Vagina (tissue), 2 donors: ENCODE measurements at regions not wholly inside any gene's neighbourhood (a gene's known extent, or its start where the extent isn't known, plus 50 kb on each side); places are given as distances from the start of the nearest gene placed in this dataset.
"Not testable (repeated sequence)": the region's sequence is repeated elsewhere in the genome, so short reads cannot be mapped to it uniquely, and the experiment has no call there.

Source experiments
- DNase-seq, 2 donors: peaks; one replicate each; pipeline ENCODE4 v3.0.0-alpha.2; 2017; ENCODE audit errors: extremely low spot score in 2 of 2
- H3K27ac ChIP-seq: fragments of 200-600 bp; sonication (generic); one replicate; pipeline ENCODE4 v1.5.1; 2019
- H3K27me3 ChIP-seq: fragments of 200-600 bp; sonication (generic); one replicate; pipeline ENCODE4 v1.5.1; 2019
- H3K36me3 ChIP-seq, 2 donors: fragments of 200-600 bp; sonication (generic); one replicate each; pipeline ENCODE4 v1.5.1; 2017 to 2019
- H3K4me1 ChIP-seq: fragments of 200-600 bp; sonication (generic); one replicate; pipeline ENCODE4 v1.5.1; 2019
- H3K4me3 ChIP-seq, 2 donors: fragments of 200-600 bp; sonication (generic); 1 replicate in 1 of 2; 2 replicates in 1 of 2; pipeline ENCODE4 v1.5.1; 2016 to 2019
- H3K9me3 ChIP-seq: fragments of 200-600 bp; sonication (generic); one replicate; pipeline ENCODE4 v1.5.1; 2019
- POLR2A ChIP-seq, 2 donors: fragments of 450-650 bp; IDR thresholded peaks; one replicate each; pipeline ENCODE4 v1.6.1; 2017; ENCODE audit warnings: antibody characterized with exemption in 2 of 2, mild to moderate bottlenecking in 2 of 2, moderate library complexity in 2 of 2
- POLR2AphosphoS5 ChIP-seq, 2 donors: sonication (generic); formaldehyde crosslinking; IDR thresholded peaks; one replicate each; pipeline ENCODE4 v1.9.0; 2017; ENCODE audit warnings: antibody characterized with exemption in 2 of 2, mild to moderate bottlenecking in 2 of 2, low read depth in 1 of 2; ENCODE audit not compliant: insufficient read depth in 1 of 2
- intact Hi-C: fragments of 100-400 bp; cut with DNase I; formaldehyde crosslinking; loops from one replicate; pipeline ENCODE4 v1.15.1; 2023
- TF ChIP-seq, protein P1 (sequence below), 3 experiments: fragments of 450-650 bp in 2 of 3; fragments of 200-600 bp in 1 of 3; sonication (generic) in 1 of 3; IDR thresholded peaks; one replicate each; pipeline ENCODE4 v1.5.1; 2017 to 2019; ENCODE audit warnings: antibody characterized with exemption in 3 of 3, mild to moderate bottlenecking in 2 of 3, moderate library complexity in 2 of 3

DNA sequence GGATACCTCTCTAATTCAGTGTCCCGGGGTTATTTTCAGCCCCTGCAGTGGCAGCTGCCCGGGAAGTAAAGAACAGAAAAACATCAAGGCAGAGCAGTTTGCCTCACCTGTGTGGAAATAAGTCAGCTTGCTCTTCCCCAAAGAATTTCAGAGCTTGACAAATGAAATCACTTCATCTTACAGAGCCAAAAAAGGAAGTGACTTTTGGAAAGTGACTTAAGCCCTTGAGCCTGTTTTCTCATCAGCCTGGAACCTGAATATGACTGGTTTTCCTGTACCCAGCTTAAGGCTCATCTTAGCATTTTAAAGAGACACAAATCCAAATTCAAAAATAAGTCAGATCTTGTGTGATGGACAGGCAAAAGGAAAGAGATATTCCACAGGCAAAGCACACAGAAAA is 211.6 kb downstream of the RCHY1 start:
- H3K4me3 ChIP-seq, result no peak overlapping the region
- H3K27ac ChIP-seq, result no peak overlapping the region
- no peaks in the 10 kb centered on the region for H3K36me3 ChIP-seq
- TF ChIP-seq, protein P1, sequence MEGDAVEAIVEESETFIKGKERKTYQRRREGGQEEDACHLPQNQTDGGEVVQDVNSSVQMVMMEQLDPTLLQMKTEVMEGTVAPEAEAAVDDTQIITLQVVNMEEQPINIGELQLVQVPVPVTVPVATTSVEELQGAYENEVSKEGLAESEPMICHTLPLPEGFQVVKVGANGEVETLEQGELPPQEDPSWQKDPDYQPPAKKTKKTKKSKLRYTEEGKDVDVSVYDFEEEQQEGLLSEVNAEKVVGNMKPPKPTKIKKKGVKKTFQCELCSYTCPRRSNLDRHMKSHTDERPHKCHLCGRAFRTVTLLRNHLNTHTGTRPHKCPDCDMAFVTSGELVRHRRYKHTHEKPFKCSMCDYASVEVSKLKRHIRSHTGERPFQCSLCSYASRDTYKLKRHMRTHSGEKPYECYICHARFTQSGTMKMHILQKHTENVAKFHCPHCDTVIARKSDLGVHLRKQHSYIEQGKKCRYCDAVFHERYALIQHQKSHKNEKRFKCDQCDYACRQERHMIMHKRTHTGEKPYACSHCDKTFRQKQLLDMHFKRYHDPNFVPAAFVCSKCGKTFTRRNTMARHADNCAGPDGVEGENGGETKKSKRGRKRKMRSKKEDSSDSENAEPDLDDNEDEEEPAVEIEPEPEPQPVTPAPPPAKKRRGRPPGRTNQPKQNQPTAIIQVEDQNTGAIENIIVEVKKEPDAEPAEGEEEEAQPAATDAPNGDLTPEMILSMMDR (IDR thresholded peaks at IDR 0.05), result no peak
- TF ChIP-seq POLR2AphosphoS5 (IDR thresholded peaks at IDR 0.05; ENCODE audit: insufficient read depth in 1 of 2, low read depth in 1 of 2) (no peak), POLR2A (IDR thresholded peaks at IDR 0.05) (no peak)
- no peaks in the 10 kb centered on the region for H3K9me3 ChIP-seq
- no peaks in the 10 kb centered on the region for H3K27me3 ChIP-seq
- DNase-seq, result no peak
- H3K4me1 ChIP-seq, result no peaks in the 10 kb centered on the region
- intact Hi-C loops, result no loop called here

- no peak for DNase-seq
- Histone ChIP-seq H3K27me3 (no peaks in the 10 kb centered on the region), H3K27ac (no peak overlapping the region), H3K4me1 (no peaks in the 10 kb centered on the region), H3K4me3 (no peak overlapping the region), H3K36me3 (no peaks in the 10 kb centered on the region), H3K9me3 (no peaks in the 10 kb centered on the region)
- TF ChIP-seq POLR2AphosphoS5 (IDR thresholded peaks at IDR 0.05; ENCODE audit: insufficient read depth in 1 of 2, low read depth in 1 of 2) (no peak), POLR2A (IDR thresholded peaks at IDR 0.05) (no peak)
- TF ChIP-seq, protein P1 (IDR thresholded peaks at IDR 0.05), result no peak
- intact Hi-C loops, result no loop called here
Observed at GRCh38 chr4:75289914-75290582, 224.2 kb downstream of the RCHY1 start.

DNA sequence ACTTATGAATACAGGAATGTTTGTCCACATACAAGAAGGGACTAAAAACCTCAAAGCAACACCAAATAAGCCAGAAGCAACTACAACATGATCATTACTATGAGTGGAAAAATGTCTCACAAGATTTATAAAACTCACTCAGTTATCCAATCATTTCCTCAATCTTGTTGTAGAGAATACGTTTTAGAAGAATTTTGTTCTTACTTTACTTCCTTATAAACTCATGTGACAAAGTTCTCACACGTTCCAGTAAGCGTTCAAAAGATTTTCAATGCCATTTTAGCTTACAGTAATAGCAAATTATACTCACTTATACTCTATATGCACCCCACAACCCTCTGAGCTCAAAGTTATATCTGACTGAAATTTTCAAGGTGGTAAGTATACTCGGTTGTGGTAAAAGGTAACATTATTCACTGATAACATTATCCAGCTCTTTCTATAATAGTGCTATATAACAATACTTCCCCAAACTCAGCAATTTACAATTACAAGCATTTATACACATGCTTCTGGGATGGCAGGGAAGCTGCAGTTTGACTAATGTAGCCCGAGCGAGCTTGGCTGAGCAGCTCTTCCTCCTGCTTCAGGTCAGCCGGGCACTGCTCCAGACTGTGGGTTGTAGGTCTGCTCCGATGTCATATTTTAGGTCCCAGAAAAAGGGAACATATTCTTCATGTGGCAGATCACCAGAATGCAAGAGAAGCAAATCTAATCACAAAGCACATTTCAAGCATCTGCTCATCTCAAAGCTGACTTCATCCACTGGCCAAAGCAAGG is 226.3 kb downstream of the RCHY1 start:
- Histone ChIP-seq H3K36me3 (no peaks in the 10 kb centered on the region), H3K9me3 (no peaks in the 10 kb centered on the region), H3K27me3 (no peaks in the 10 kb centered on the region), H3K27ac (no peak overlapping the region), H3K4me3 (no peak overlapping the region), H3K4me1 (no peaks in the 10 kb centered on the region)
- TF ChIP-seq POLR2A (IDR thresholded peaks at IDR 0.05), result no peak
- TF ChIP-seq, protein P1 (IDR thresholded peaks at IDR 0.05), result no peak
- no peak for TF ChIP-seq POLR2AphosphoS5 (IDR thresholded peaks at IDR 0.05; ENCODE audit: insufficient read depth in 1 of 2, low read depth in 1 of 2)
- no peak for DNase-seq
- intact Hi-C loops, result no loop called here

GRCh38 chr4:75285837-75286236 is 228.4 kb downstream of the RCHY1 start:
- DNase-seq, result no peak
- no peaks in the 10 kb centered on the region for H3K36me3 ChIP-seq
- intact Hi-C loops, result no loop called here
- TF ChIP-seq, protein P1 (IDR thresholded peaks at IDR 0.05), result no peak
- no peak for TF ChIP-seq POLR2A (IDR thresholded peaks at IDR 0.05)
- no peak for TF ChIP-seq POLR2AphosphoS5 (IDR thresholded peaks at IDR 0.05; ENCODE audit: insufficient read depth in 1 of 2, low read depth in 1 of 2)
- no peak overlapping the region for H3K4me3 ChIP-seq
- no peak overlapping the region for H3K27ac ChIP-seq
- H3K27me3 ChIP-seq, result no peaks in the 10 kb centered on the region
- H3K9me3 ChIP-seq, result no peaks in the 10 kb centered on the region
- H3K4me1 ChIP-seq, result no peaks in the 10 kb centered on the region

DNA sequence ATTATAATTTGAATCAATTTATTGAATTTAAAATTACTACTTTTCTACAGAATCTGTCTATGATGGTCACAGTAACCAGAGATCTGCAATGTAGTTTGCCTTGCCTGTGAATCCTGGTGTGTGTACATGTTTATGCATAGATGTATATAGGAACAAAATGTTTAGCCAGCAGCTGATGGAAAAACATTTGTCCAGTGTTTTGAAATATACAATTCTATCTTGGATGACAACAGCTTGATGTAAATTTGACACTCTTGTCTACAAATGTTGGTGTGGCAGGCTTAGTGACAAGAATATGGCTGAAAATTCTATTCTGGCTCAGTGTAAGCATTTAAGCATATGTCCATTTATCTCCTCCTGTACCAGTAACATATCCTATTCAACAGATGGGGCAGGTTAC is 229.4 kb downstream of the RCHY1 start:
- no peak for DNase-seq
- no peaks in the 10 kb centered on the region for H3K36me3 ChIP-seq
- intact Hi-C loops, result no loop called here
- H3K27me3 ChIP-seq, result no peaks in the 10 kb centered on the region
- H3K4me1 ChIP-seq, result no peaks in the 10 kb centered on the region
- no peak overlapping the region for H3K4me3 ChIP-seq
- no peaks in the 10 kb centered on the region for H3K9me3 ChIP-seq
- TF ChIP-seq, protein P1 (IDR thresholded peaks at IDR 0.05), result no peak
- TF ChIP-seq POLR2AphosphoS5 (IDR thresholded peaks at IDR 0.05; ENCODE audit: insufficient read depth in 1 of 2, low read depth in 1 of 2), result no peak
- no peak for TF ChIP-seq POLR2A (IDR thresholded peaks at IDR 0.05)
- no peak overlapping the region for H3K27ac ChIP-seq

GRCh38 chr4:75280461-75280860 is 233.7 kb downstream of the RCHY1 start:
- DNase-seq, result not testable (repeated sequence)

More at GRCh38 chr4:75280461-75280860, 233.7 kb downstream of the RCHY1 start:
- H3K4me1 ChIP-seq, intact Hi-C loops, H3K36me3 ChIP-seq, H3K9me3 ChIP-seq, H3K4me3 ChIP-seq, H3K27me3 ChIP-seq, H3K27ac ChIP-seq: not testable (repeated sequence)
